ENCODE measurements at regions not wholly inside any gene's neighbourhood (a gene's known extent, or its start where the extent isn't known, plus 50 kb on each side); places are given as distances from the start of the nearest gene placed in this dataset.

GRCh38 chr4:166341992-166342391 lies 469.0 kb downstream of the TLL1 start:
- no peak for DNase-seq

GRCh38 chr4:166363198-166363597 lies 490.2 kb downstream of the TLL1 start:
- DNase-seq = no peak

GRCh38 chr4:166366012-166366411 lies 493.0 kb downstream of the TLL1 start:
- no peak for DNase-seq

GRCh38 chr4:166377578-166377977 lies 504.5 kb downstream of the TLL1 start:
- DNase-seq = no peak

GRCh38 chr4:166386491-166387360 lies 513.7 kb downstream of the TLL1 start:
- peak in 1 of 51 donors; percentile 3 for DNase-seq

GRCh38 chr4:166391501-166391900 lies 518.5 kb downstream of the TLL1 start:
- no peak for DNase-seq

GRCh38 chr4:166399021-166399420 lies 526.0 kb downstream of the TLL1 start:
- DNase-seq = no peak

GRCh38 chr4:166400270-166400894 lies 527.3 kb downstream of the TLL1 start:
- DNase-seq = no peak

GRCh38 chr4:166413356-166413755 lies 540.3 kb downstream of the TLL1 start:
- no peak for DNase-seq

GRCh38 chr4:166414431-166414830 lies 541.4 kb downstream of the TLL1 start:
- DNase-seq = no peak

GRCh38 chr4:166415749-166416148 lies 542.7 kb downstream of the TLL1 start:
- DNase-seq = no peak

- DNase-seq = no peak
These were observed 548.6 kb downstream of the TLL1 start for GRCh38 chr4:166421556-166422156.

- no peak for DNase-seq
These were observed 549.4 kb downstream of the TLL1 start for GRCh38 chr4:166422475-166422874.

- no peak for DNase-seq
These were observed 553.3 kb downstream of the TLL1 start for GRCh38 chr4:166426300-166426863.

GRCh38 chr4:166432125-166432524 lies 559.1 kb downstream of the TLL1 start:
- no peak for DNase-seq

GRCh38 chr4:166432842-166433241 lies 559.8 kb downstream of the TLL1 start:
- no peak for DNase-seq

GRCh38 chr4:166435449-166435848 lies 562.4 kb downstream of the TLL1 start:
- DNase-seq = no peak

GRCh38 chr4:166458756-166459155 lies 585.7 kb downstream of the TLL1 start:
- DNase-seq = no peak

- DNase-seq = no peak
These were observed 586.6 kb downstream of the TLL1 start for GRCh38 chr4:166459621-166460020.

- no peak for DNase-seq
These were observed 587.9 kb downstream of the TLL1 start for GRCh38 chr4:166460769-166461550.

GRCh38 chr4:166481055-166481454 lies 608.0 kb downstream of the TLL1 start:
- DNase-seq = no peak

Data from hypothalamus (tissue), 51 donors.